Raji (cell line): ENCODE measurements at regions not wholly inside any gene's neighbourhood (a gene's known extent, or its start where the extent isn't known, plus 50 kb on each side); places are given as distances from the start of the nearest gene placed in this dataset.

Source experiments
- POLR2A ChIP-seq: IDR thresholded peaks from 2 replicates; pipeline ENCODE4 v1.6.1; 2011; ENCODE audit warnings: low read depth, low read length, control low read depth; ENCODE audit not compliant: insufficient read depth

DNA sequence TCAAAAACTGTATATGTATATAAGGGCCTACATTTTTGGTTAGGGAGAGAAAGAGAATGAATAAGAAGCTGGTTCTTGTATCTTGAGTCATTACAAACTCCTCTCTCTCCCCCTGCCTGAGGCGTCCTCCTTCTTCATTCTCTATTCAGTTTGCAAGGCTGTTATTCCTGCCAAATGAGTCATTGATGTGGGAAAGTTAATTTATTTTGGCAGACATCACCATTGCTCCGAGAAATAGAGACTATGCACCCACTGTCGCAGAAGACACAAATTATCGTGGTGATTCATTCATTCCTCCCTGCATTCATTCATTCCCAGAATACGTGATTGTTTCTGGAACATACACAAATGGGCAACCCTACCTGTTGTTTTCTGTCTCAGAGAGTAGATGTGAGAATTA, 112.5 kb upstream of the MED13L start:
- no peak for TF ChIP-seq POLR2A

DNA sequence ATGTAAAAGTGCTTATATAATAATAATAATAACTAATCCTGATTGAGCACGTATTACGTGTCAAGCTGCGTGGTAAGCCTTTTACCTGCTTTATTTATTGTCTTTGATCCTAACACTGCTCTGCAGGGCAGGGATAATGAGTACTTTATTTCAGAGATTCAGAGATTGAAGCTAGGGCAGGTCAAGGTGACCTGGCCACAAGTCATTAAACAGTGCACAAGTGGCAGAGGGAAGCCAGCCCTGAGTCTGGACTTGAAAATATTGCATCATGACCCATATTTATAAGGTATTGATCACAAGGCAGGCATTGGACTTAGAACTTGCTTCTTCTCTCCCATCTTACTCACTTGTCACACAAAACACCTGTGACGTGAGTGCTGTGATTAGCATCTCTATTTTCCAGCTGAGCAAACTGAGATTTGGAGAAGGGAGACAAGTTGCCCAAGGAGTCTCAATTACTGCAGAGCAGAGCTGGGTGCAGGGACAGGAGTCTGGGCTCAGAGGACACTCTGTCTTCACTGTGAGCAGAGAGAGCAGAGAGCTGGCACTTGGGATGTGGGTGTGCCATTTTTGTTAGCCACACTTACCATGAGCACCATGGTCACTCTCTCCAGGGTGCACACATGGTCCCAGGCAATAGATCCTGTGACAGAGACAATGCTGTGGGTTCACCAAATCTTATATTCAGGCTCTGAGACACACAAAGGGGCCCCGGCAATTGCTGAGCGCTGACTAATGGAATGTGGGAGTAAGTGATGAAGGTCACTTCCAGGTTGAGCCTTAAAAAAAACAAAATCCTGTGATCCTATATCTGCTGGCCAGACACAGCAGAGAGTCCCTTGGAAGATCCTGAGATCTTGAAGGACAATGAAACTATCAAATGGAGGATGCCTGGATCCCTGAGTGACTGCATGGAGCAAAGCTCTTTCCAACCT, 113.2 kb upstream of the MED13L start:
- no peak for TF ChIP-seq POLR2A

DNA sequence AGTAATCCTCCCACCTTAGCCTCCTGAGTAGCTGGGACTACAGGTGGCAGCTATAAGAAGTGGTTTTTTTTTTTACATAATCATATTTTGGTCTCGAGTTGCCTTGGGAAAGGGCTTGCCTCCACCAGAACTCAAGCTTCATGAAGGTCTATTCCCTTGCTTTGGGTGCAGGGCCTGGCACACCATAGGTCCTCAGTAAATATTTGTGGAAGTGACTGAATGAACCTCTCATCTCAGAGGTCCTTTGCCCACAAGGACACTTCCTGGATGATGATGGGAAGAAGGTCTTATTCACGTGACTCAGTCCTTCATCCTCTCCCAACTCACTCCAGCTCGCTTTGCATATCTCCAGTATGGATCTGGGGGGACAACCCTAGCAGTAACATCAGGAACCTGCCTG, 114.0 kb upstream of the MED13L start:
- no peak for TF ChIP-seq POLR2A

DNA sequence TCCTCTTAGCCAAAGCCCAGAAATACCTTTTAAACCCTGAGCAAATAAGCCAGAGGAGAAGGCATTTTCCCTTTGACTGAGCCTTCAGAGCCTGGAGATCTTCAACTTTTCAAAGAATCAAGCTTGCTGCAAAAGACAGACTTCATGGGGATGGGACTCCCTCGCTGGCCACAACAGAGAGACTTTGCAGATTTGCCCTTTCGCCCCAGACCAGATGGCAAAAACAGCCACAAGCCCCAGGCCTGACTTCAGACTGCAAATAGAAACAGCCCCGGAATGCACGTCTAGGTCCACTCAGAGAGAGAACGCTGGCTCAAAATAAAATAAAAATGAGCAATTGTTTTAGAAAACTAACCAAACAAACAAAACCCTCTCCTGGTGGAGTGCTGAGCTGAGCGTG, 114.6 kb upstream of the MED13L start:
- no peak for TF ChIP-seq POLR2A

DNA sequence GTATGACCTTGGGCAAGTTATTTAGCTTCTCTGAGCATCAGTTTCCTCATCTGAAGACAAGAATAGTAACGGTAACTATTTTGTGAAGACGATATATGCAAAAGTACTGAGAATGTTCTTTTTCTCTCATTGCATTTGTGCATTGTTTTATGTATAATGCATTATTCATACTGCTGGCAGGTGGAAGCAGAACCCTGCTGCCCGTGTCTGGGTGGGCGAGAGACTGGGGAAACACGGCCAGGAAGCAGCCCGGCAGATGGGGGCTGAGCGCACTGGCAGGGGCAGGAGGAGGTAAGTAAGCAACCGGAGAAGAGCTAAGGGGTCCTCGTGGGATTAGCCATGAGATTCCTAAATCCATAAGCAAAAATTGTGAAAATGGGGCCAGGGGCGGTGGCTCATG, 115.8 kb upstream of the MED13L start:
- TF ChIP-seq POLR2A, result no peak

DNA sequence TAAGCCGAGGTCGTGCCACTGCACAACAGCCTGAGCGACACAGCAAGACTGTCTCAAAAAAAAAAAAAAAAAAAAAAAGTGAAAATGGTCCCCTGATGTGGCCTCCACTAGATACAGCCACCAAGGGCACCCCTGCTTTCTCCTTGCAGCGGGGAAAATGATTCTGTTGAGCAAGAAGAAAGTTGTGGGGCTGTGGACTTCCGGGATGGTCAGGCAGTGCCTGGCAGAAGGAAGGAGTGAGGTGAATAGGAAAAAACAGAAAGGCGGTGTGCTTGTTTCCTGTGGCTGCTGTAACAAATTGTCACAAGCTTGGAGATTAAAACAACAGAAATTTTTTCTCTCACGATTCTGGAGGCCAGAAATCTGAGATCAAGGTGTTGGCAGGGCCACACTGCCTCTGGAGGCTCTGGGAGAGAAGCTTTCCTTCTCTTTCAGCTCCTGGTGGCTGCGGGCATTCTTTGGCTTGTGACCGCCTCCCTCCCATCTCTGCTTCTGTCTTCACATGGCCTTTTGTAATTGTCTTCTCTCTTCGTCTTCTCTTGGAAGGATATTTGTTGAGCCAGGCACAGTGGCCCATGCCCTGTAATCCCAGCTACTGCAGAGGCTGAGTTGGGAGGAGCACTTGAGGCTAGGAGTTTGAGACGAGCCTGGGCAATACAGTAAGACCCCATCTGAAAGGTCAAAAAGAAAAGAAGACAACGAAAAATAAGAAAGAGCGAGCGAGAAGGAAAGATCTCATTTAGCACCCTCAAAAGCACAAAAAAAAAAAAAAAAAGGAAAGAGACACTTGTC, 116.6 kb upstream of the MED13L start:
- no peak for TF ChIP-seq POLR2A

DNA sequence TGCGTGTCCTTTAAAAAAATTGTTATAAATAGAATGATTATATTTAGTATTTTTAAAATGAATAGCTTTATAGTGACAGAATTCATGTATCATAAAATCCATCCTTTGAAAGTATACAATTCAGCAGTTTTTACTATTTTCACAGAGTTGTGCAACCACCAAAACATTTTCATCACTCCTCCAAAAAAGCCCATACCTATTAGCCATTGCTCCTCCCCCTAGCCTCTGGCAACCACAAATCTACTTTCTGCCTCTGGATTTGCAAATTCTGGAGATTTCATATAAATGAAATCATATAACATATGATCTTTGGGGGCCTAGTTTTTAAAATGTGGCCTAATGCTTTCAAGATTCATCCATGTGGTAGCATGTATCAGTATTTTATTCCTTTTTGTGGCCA, 117.9 kb upstream of the MED13L start:
- TF ChIP-seq POLR2A, result no peak

DNA sequence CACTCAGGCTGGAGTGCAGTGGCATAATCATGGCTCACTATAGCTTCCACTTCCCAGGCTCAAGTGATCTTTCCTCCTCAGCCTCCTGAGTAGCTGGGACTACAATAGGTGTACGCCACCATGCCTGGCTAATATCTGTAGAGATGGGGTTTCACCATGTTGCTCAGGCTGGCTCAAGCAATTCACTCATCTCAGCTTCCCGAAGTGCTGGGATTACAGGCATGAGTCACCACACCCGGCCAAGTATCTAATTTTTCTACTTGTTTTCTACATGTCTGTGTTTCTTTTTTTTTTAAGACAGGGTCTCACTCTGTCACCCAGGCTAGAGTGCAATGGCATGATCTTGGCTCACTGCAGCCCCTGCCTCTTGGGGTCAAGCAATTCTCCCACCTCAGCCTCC, 119.7 kb upstream of the MED13L start:
- TF ChIP-seq POLR2A, result no peak

DNA sequence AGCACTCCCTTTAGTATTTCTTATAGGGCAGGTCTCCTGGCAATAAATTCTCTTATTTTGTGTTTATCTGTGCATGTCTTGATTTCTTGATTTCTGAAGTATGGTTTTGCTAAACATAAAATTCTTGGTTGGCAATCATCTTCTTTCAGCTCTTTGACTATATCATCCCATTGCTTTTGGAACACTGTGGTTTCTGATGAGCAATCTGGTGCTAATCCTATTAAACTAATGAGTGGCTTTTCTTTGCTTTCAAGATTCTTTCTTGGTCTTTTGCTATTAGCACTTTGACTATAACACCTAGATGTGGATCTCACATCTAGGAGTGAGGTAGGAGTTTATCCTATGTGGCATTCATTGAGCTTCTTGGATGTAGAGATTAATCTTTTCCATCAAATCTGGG, 120.7 kb upstream of the MED13L start:
- TF ChIP-seq POLR2A, result no peak

DNA sequence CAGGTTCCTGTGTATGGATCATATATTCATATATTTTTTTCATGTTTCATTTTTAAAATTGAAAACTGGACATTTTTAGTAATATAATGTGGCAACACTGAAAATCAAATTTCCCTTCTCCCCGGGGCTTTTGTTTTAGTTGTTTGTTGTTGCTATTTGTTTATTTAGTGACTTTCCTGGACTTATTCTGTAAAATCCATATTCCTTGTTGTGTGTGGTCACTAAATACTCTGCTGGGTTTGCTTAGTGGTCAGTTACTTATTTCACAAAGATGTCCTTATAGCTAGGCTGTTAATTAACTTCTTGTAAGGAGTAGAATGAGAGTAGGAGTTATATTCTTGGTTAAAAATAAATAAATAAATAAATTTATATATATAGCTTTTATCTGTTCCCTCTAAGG, 121.6 kb upstream of the MED13L start:
- TF ChIP-seq POLR2A, result no peak

DNA sequence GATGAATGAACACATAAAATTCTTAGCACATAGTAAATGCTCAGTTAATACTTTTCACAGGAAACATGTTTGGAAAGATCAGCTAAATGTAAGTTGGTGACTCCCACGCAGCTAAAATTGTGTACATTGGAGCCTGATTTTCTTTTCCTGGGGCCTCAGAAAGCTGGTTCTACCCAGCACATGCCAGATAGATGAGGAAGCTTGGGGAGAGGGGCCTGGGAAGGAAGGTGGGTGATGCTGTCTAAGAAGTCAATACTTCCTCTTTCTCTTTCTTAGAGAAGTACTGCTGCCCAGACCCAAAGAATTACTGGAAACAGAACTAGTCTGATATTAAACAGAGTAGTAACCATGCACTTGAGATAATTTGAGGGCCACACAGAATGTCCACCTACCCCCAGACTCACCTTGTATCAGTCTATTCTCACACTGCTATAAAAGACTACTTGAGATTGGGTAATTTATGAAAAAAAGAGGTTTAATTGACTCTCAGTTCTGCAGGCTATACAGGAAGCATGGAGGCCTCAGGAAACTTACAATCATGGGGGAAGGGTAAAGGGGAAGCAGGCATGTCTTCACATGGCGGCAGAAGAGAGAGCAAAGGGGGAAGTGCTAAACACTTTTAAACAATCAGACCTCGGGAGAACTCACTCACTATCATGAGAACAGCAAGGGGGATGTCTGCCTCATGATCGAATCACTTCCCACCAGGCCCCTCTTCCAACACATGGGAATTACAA, 123.3 kb upstream of the MED13L start:
- TF ChIP-seq POLR2A, result no peak

DNA sequence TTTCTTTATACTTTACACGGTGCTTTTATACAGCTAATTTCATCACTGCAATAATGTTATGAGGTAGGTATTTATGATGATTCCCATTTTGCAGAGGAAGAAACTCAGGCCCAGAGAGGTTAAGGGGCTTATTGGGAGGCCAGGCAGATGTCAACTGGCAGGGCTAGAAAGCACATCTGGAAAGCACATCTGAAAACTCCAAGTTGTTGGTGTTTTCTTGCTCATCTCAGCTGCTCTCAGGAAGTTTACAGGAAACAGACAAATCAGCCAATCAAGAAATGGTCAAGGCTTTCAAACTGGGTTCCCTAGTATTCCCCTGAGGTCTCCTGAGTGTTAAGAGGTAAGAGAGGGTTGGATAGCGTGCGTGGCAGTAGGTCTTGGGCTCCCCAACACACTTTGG, 124.1 kb upstream of the MED13L start:
- TF ChIP-seq POLR2A, result no peak

DNA sequence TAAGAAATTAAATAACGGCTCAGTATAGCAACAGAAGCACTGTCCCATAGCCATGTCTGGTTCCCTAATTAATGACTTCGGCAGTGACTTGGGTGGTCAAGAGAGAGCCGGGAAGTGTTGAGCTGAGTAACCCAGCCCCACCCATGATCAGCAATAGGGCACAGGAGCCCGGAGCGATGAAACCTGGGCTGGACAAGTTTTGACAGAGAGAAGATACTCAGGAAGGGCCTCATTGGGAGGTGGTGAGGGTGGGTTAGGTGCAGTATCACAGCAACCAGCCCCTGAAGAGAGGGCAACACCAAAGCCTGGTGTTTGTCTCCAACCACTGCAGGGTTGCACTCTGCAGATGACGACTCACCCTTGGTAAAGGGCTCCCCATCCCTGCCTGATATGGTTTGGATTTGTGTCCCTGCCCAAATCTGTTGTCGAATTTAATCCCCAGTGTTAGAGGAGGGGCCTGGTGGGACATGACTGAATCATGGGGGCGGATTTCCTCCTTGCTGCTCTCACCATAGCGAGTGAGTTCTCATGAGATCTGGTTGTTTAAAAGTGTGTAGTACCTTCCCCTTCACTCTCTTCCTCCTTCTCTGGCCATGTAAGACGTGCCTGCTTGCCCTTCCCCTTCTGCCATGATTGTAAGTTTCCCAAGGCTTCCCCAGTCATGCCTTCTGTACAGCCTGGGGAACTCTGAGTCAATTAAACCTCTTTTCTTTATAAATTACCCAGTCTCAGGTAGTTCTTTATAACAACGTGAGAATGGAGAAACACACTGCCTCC, 124.9 kb upstream of the MED13L start:
- no peak for TF ChIP-seq POLR2A

DNA sequence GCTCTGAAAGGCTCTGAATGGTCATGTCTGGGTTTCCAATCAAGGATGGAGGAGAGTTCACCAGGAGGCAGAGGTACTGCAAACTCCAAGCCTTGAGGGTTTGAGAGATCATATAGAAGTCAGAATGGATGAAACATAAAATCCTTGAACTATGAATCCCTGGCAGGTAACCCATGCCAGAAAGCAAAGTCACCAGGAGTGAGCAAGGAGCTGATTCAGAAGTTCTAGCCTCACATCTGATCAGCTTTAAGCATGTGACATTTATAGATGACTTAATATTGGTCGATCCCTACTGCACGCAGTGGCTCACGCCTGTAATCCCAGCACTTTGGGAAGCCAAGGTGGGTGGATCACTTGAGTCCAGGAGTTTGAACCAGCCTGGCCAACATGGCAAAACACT, 126.1 kb upstream of the MED13L start:
- no peak for TF ChIP-seq POLR2A

DNA sequence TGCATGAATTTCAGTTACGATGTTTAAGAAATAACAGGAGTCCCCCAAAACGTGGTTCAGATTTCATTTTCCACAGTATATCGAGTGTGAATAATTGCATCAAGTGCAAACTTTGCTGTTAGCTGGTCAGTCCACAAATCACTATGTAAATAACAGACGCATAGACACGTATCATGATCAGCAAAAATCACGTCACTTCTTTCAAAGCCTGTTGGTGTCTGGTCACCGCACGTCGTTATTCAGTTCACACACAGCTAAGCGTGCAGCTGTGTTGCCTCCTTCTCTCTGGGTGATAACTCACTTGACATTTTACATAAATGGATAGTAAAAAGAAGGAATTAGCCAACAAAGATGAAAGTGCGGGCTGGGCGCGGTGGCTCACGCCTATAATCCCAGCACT, 126.8 kb upstream of the MED13L start:
- no peak for TF ChIP-seq POLR2A
